Left kidney (tissue), 1 donor: ENCODE measurements at regions not wholly inside any gene's neighbourhood (a gene's known extent, or its start where the extent isn't known, plus 50 kb on each side); places are given as distances from the start of the nearest gene placed in this dataset.

Source experiments
- DNase-seq: peaks from one replicate; pipeline ENCODE4 v3.0.0-alpha.2; 2013

GRCh38 chr9:630817-631216 is 210.7 kb upstream of the DMRT1 start:
- DNase-seq: no peak

GRCh38 chr9:631596-631995 is 209.9 kb upstream of the DMRT1 start:
- DNase-seq: no peak

GRCh38 chr9:633461-633860 is 208.0 kb upstream of the DMRT1 start:
- no peak for DNase-seq

GRCh38 chr9:636931-637591 is 204.4 kb upstream of the DMRT1 start:
- no peak for DNase-seq

GRCh38 chr9:638152-638551 is 203.3 kb upstream of the DMRT1 start:
- no peak for DNase-seq

- DNase-seq: no peak
Observed at GRCh38 chr9:642014-642413, 199.5 kb upstream of the DMRT1 start.

- DNase-seq: no peak
Observed at GRCh38 chr9:643966-644365, 197.5 kb upstream of the DMRT1 start.

- no peak for DNase-seq
Observed at GRCh38 chr9:647522-647921, 194.0 kb upstream of the DMRT1 start.

GRCh38 chr9:649128-650074 is 192.1 kb upstream of the DMRT1 start:
- DNase-seq: no peak

- DNase-seq: no peak
Observed at GRCh38 chr9:650362-650761, 191.1 kb upstream of the DMRT1 start.

- DNase-seq: no peak
Observed at GRCh38 chr9:651371-651770, 190.1 kb upstream of the DMRT1 start.

GRCh38 chr9:652914-653313 is 188.6 kb upstream of the DMRT1 start:
- DNase-seq: no peak

GRCh38 chr9:653421-653820 is 188.1 kb upstream of the DMRT1 start:
- DNase-seq: no peak

GRCh38 chr9:653856-654387 is 187.6 kb upstream of the DMRT1 start:
- DNase-seq: no peak

GRCh38 chr9:655875-656274 is 185.6 kb upstream of the DMRT1 start:
- DNase-seq: no peak

- DNase-seq: no peak
Observed at GRCh38 chr9:656926-657568, 184.4 kb upstream of the DMRT1 start.

GRCh38 chr9:659286-659685 is 182.2 kb upstream of the DMRT1 start:
- no peak for DNase-seq

GRCh38 chr9:660227-660626 is 181.3 kb upstream of the DMRT1 start:
- no peak for DNase-seq

GRCh38 chr9:663541-663940 is 178.0 kb upstream of the DMRT1 start:
- no peak for DNase-seq

- DNase-seq: no peak
Observed at GRCh38 chr9:665296-665695, 176.2 kb upstream of the DMRT1 start.

- DNase-seq: no peak
Observed at GRCh38 chr9:671997-672396, 169.5 kb upstream of the DMRT1 start.

- DNase-seq: no peak
Observed at GRCh38 chr9:672851-673250, 168.6 kb upstream of the DMRT1 start.
